Heart right ventricle (tissue), 16 donors: ENCODE measurements at regions not wholly inside any gene's neighbourhood (a gene's known extent, or its start where the extent isn't known, plus 50 kb on each side); places are given as distances from the start of the nearest gene placed in this dataset.
A peak's percentile ranks its signal among the peaks of the same experiment; 100 is the strongest.

Experiments used
- ATAC-seq, 8 donors: fragments of 200-7000 bp; cut with Tn5 transposase; one replicate each; pipeline ENCODE4 v1.9.1; 2020; ENCODE audit warnings: mild to moderate bottlenecking in 8 of 8, moderate library complexity in 8 of 8, moderate number of reproducible peaks in 1 of 8
- DNase-seq, 2 donors: peaks; one replicate each; pipeline ENCODE4 v3.0.0-alpha.2; 2020
- H3K27ac ChIP-seq, 10 donors: fragments of 200-600 bp; sonication (generic) in 2 of 10; one replicate each; pipeline versions ENCODE4 v1.5.0 to v1.8.0; 2020 to 2022; ENCODE audit warnings: mild to moderate bottlenecking in 3 of 10
- H3K27me3 ChIP-seq, 7 donors: fragments of 200-600 bp; one replicate each; pipeline ENCODE4 v1.8.0; 2021 to 2022; ENCODE audit warnings: mild to moderate bottlenecking in 2 of 7
- H3K36me3 ChIP-seq, 9 donors: fragments of 200-600 bp; sonication (generic) in 1 of 9; one replicate each; pipeline versions ENCODE4 v1.5.0 to v1.8.0; 2020 to 2022; ENCODE audit warnings: mild to moderate bottlenecking in 2 of 9
- H3K4me1 ChIP-seq, 9 donors: fragments of 200-600 bp; sonication (generic) in 1 of 9; one replicate each; pipeline versions ENCODE4 v1.5.0 to v1.8.0; 2020 to 2022; ENCODE audit warnings: mild to moderate bottlenecking in 4 of 9
- H3K4me3 ChIP-seq, 10 donors: fragments of 200-600 bp; sonication (generic) in 2 of 10; one replicate each; pipeline versions ENCODE4 v1.5.0 to v1.8.0; 2020 to 2022; ENCODE audit warnings: mild to moderate bottlenecking in 7 of 10, moderate library complexity in 2 of 10
- H3K9me3 ChIP-seq, 11 donors: fragments of 200-600 bp in 10 of 11; sonication (generic) in 2 of 11; one replicate each; pipeline versions ENCODE4 v1.5.0 to v1.8.0; 2013 to 2022; ENCODE audit warnings: mild to moderate bottlenecking in 2 of 11, control low read depth in 1 of 11, moderate library complexity in 1 of 11
- CTCF ChIP-seq, 9 donors: fragments of 200-600 bp; sonication (generic) in 2 of 9; IDR thresholded peaks; one replicate each; pipeline versions ENCODE4 v1.5.0 to v1.8.0; 2021 to 2022; ENCODE audit warnings: antibody characterized with exemption in 9 of 9, mild to moderate bottlenecking in 5 of 9, moderate library complexity in 1 of 9
- WGBS, 2 donors: extraction: QIAGEN DNeasy Blood & Tissue Kit; methylation state at CpG; one replicate each; pipeline ENCODE4 v1.1.7; 2013; ENCODE audit warnings: inconsistent platforms in 1 of 2; 5-methylcytosine and 5-hydroxymethylcytosine counted together
- intact Hi-C, 10 donors: fragments of 100-400 bp; cut with DNase I; formaldehyde crosslinking; loops; one replicate each; pipeline versions ENCODE4 v1.11.1 to v1.14.2; 2022
- donor health status: Arrhythmogenic right ventricular cardiomyopathy.
- donor health status: ischemic (EF 13 %, LVEDD 7.1; RV severe dilation, severe dysfunction).
- donor health status: healthy with polysubstance abuse.
- donor health status: DM: no; HTN: yes; CAD: no.
- donor health status: DM: no; HTN: no; CAD: no.
- donor health status: ischemic (EF 25% LVEDD 6.9; RV normal size, moderate dysfunction).
- donor health status: ischemic (EF 25% LVEDD 5.7; RV mildly dilated, moderate dysfunction).
- donor health status: healthy.
- donor health status: DM: yes; HTN: yes; CAD: no.
- donor health status: Ischemic cardiomyopathy.
- donor health status: ischemic (EF 35%, LVEDD 5.7; RV mildly dilated, moderate dysfunction).
- donor health status: nonischemic (EF 11% LVEDD 7.7; RV severe dilation, severe dysfunction).
- donor health status: DM: yes; HTN: yes; CAD: no.
- donor health status: PGD.
- donor health status: ischemic (EF 29% LVEDD 5.4; RV normal size, mild dysfunction).
- donor health status: nonischemic (EF 23%, LVEDD 6.1; RV moderate dilation, normal function).

GRCh38 chr5:96242571-96242970 lies 190.5 kb downstream of the PCSK1 start:
- TF ChIP-seq CTCF (IDR thresholded peaks at IDR 0.05) = no peak

GRCh38 chr5:96236831-96237230 lies 196.2 kb downstream of the PCSK1 start:
- DNase-seq = no peak
- intact Hi-C loops = loop anchor here in 2 of 10 donors (10.0 kb wide), 2 partner anchors 272 to 382 kb away; partner anchors contain the start of gene ELL2 (in 1 of the 2)
- H3K4me3 ChIP-seq = no peak overlapping the region
- peak overlapping the region in 1 of 10 donors; percentile 90 for H3K27ac ChIP-seq
- no peak for TF ChIP-seq CTCF (IDR thresholded peaks at IDR 0.05)
- no peaks in the 10 kb centered on the region for H3K36me3 ChIP-seq
- 89 to 90% methylated on average over 1 of the region's 1 CpG for WGBS, 2 donors
- H3K4me1 ChIP-seq = peaks cover 0 to 25% (median 17%) of the 10 kb centered on the region in 9 donors
- no peaks in the 10 kb centered on the region for H3K27me3 ChIP-seq
- ATAC-seq = no peak
- H3K9me3 ChIP-seq = peaks cover 0 to 15% (median 7%) of the 10 kb centered on the region in 11 donors

More at GRCh38 chr5:96242571-96242970, 190.5 kb downstream of the PCSK1 start:
- H3K4me1 ChIP-seq = peaks cover 0 to 39% (median 8%) of the 10 kb centered on the region in 9 donors
- WGBS, 2 donors = 72 to 84% methylated on average over 1 of the region's 1 CpG
- no peak overlapping the region for H3K4me3 ChIP-seq
- no peaks in the 10 kb centered on the region for H3K27me3 ChIP-seq
- DNase-seq = no peak
- intact Hi-C loops = loop anchor here in 3 of 10 donors (10.0 kb wide), 2 partner anchors 92 to 278 kb away; partner anchors contain the start of gene ELL2 (in 1 of the 3)
- no peaks in the 10 kb centered on the region for H3K36me3 ChIP-seq
- no peak for ATAC-seq
- H3K9me3 ChIP-seq = no peaks in the 10 kb centered on the region
- H3K27ac ChIP-seq = no peak overlapping the region

GRCh38 chr5:96236051-96236450 lies 197.0 kb downstream of the PCSK1 start:
- intact Hi-C loops = loop anchor here in 2 of 10 donors (10.0 kb wide), 2 partner anchors 271 to 381 kb away; partner anchors contain the start of gene ELL2 (in 1 of the 2)
- Histone ChIP-seq H3K4me3 (no peak overlapping the region), H3K9me3 (peaks cover 0 to 16% (median 7%) of the 10 kb centered on the region in 11 donors), H3K27ac (peak overlapping the region; percentile 59 to 92 (median 77)), H3K36me3 (no peaks in the 10 kb centered on the region), H3K27me3 (no peaks in the 10 kb centered on the region), H3K4me1 (peaks cover 0 to 25% (median 17%) of the 10 kb centered on the region in 9 donors)
- ATAC-seq (peak in 1 of 8 donors; percentile 49), DNase-seq (no peak)
- TF ChIP-seq CTCF (IDR thresholded peaks at IDR 0.05) = no peak
- 87 to 91% methylated on average over 1 of the region's 1 CpG for WGBS, 2 donors

- Histone ChIP-seq H3K36me3 (no peaks in the 10 kb centered on the region), H3K27me3 (no peaks in the 10 kb centered on the region), H3K9me3 (peaks cover 0 to 16% (median 7%) of the 10 kb centered on the region in 11 donors), H3K27ac (peak overlapping the region; percentile 59 to 92 (median 77)), H3K4me1 (peaks cover 0 to 25% (median 17%) of the 10 kb centered on the region in 9 donors), H3K4me3 (peak overlapping the region in 1 of 10 donors; percentile 3)
- ATAC-seq (peak; percentile 91 to 98 (median 96)), DNase-seq (no peak)
- intact Hi-C loops = loop anchor here in 2 of 10 donors (10.0 kb wide), 2 partner anchors 270 to 380 kb away; partner anchors contain the start of gene ELL2 (in 1 of the 2)
- no peak for TF ChIP-seq CTCF (IDR thresholded peaks at IDR 0.05)
- WGBS, 2 donors = 46 to 48% methylated on average over 5 of the region's 5 CpGs
Measured at GRCh38 chr5:96235008-96235910, 197.8 kb downstream of the PCSK1 start.
